ENCODE measurements at regions not wholly inside any gene's neighbourhood (a gene's known extent, or its start where the extent isn't known, plus 50 kb on each side); places are given as distances from the start of the nearest gene placed in this dataset.

DNA sequence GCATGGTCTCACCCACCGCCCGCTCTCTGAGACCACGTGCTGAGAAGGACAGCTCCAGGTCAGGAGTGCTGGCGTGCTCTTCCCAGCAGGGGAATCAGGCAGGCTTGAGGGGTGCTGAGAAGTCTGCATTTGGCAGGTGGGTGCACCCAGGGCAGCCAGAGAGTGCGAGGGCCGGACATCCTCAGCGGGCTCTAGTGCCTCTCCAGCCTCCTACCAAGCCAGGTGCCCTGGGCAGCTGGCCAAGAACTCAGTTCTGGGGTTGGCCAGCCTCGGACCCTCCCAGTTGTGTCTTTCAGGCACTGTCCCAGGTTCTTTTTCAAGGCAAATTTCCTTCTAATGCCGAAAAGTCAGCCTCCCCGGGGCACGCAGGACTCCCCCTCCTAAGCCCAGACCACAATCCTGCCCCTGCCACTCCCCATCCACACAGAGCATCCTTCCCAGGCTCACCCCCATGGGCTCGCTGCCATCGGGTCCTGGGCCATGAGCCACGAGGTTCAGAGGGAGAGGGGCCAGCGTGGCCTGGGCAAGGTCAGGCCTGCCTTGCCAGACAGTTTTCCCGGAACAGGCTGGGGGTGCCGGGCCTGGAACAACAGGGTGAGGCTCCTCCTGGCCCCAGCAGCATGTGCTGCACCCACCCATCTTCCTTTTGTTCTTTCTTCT is 52.2 kb upstream of the GPC1 start:
- ChIA-PET POLR2A (no interaction called here), CTCF (interaction anchor here (1.1 kb wide), 1 partner anchor 233 kb away, joined by 3 read pairs; no protein-coding TSS in a partner anchor)
- Histone ChIP-seq H3K36me3 (replicated peaks in 1 of 2; ENCODE audit: control insufficient read depth in 1 of 2, insufficient read depth in 2 of 2, low read length in 1 of 2) (no peaks in the 10 kb centered on the region), H3K9ac (no peak overlapping the region), H3K9me2 (no peaks in the 10 kb centered on the region), H4K20me1 (ENCODE audit: insufficient read depth) (no peaks in the 10 kb centered on the region), H3K4me1 (ENCODE audit: control insufficient read depth in 1 of 2, insufficient read depth in 2 of 2, low read depth in 1 of 2, low read length in 1 of 2) (0 out of 4 replicates have a peak, but pooled peaks cover 0 to 6% of the 10 kb centered on the region in 2 experiments), H3K79me2 (ENCODE audit: insufficient read depth) (no peaks in the 10 kb centered on the region), H3F3A (replicated peaks; ENCODE audit: insufficient read depth) (no peaks in the 10 kb centered on the region), H3K4me2 (no peak overlapping the region), H3K9me3 (no peaks in the 10 kb centered on the region), H3K27ac (ENCODE audit: low read depth in 2 of 2, low read length in 1 of 2) (no peak overlapping the region), H3K27me3 (ENCODE audit: insufficient read depth) (no peaks in the 10 kb centered on the region), H2AFZ (ENCODE audit: low read depth) (no peak overlapping the region), H3K4me3 (ENCODE audit: low read depth in 2 of 2, low read length in 1 of 2) (no peak overlapping the region)
- 75% methylated on average over 14 of the region's 17 CpGs for WGBS (ENCODE audit: low lambda C conversion rate)
- DNase-seq, result no peak
- TF ChIP-seq, protein P1, sequence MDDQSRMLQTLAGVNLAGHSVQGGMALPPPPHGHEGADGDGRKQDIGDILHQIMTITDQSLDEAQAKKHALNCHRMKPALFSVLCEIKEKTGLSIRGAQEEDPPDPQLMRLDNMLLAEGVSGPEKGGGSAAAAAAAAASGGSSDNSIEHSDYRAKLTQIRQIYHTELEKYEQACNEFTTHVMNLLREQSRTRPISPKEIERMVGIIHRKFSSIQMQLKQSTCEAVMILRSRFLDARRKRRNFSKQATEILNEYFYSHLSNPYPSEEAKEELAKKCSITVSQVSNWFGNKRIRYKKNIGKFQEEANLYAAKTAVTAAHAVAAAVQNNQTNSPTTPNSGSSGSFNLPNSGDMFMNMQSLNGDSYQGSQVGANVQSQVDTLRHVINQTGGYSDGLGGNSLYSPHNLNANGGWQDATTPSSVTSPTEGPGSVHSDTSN (IDR thresholded peaks at IDR 0.05), result no peak
- TF ChIP-seq POLR2AphosphoS5 (IDR thresholded peaks at IDR 0.05; ENCODE audit: low read depth, low read length) (no peak), EZH2phosphoT487 (IDR thresholded peaks at IDR 0.05; ENCODE audit: borderline replicate concordance, low read depth) (no peak), SIN3A (IDR thresholded peaks at IDR 0.05; ENCODE audit: borderline replicate concordance, low read depth, low read length) (no peak), CTCF (IDR thresholded peaks at IDR 0.05) (no peak), RCOR1 (IDR thresholded peaks at IDR 0.05; ENCODE audit: low read length) (no peak)
- TF ChIP-seq, protein P2, sequence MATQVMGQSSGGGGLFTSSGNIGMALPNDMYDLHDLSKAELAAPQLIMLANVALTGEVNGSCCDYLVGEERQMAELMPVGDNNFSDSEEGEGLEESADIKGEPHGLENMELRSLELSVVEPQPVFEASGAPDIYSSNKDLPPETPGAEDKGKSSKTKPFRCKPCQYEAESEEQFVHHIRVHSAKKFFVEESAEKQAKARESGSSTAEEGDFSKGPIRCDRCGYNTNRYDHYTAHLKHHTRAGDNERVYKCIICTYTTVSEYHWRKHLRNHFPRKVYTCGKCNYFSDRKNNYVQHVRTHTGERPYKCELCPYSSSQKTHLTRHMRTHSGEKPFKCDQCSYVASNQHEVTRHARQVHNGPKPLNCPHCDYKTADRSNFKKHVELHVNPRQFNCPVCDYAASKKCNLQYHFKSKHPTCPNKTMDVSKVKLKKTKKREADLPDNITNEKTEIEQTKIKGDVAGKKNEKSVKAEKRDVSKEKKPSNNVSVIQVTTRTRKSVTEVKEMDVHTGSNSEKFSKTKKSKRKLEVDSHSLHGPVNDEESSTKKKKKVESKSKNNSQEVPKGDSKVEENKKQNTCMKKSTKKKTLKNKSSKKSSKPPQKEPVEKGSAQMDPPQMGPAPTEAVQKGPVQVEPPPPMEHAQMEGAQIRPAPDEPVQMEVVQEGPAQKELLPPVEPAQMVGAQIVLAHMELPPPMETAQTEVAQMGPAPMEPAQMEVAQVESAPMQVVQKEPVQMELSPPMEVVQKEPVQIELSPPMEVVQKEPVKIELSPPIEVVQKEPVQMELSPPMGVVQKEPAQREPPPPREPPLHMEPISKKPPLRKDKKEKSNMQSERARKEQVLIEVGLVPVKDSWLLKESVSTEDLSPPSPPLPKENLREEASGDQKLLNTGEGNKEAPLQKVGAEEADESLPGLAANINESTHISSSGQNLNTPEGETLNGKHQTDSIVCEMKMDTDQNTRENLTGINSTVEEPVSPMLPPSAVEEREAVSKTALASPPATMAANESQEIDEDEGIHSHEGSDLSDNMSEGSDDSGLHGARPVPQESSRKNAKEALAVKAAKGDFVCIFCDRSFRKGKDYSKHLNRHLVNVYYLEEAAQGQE (IDR thresholded peaks at IDR 0.05; ENCODE audit: low read depth, low read length), result no peak
- TF ChIP-seq, protein P3, sequence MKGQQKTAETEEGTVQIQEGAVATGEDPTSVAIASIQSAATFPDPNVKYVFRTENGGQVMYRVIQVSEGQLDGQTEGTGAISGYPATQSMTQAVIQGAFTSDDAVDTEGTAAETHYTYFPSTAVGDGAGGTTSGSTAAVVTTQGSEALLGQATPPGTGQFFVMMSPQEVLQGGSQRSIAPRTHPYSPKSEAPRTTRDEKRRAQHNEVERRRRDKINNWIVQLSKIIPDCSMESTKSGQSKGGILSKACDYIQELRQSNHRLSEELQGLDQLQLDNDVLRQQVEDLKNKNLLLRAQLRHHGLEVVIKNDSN (IDR thresholded peaks at IDR 0.05; ENCODE audit: borderline replicate concordance, low read depth), result no peak

Data from SK-N-SH (cell line).